ENCODE measurements at regions not wholly inside any gene's neighbourhood (a gene's known extent, or its start where the extent isn't known, plus 50 kb on each side); places are given as distances from the start of the nearest gene placed in this dataset.

DNA sequence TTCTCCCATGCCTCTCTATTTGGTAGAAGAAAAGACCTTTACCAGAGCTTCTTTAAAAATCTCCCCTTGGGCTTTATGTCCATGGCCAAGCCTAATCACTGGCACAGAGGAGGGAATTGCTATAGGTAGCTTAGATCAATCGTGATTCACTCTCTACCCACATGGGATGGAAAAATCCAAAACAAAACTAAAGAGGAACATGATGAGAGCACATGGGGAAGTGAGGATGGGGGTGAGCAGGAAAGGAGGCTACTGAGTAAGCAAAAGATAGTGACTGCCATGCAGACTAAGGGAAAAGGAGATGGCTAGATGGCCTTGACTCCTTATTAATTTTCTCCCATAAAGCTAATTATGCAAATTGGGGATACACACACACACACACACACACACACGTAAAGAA is 201.2 kb downstream of the HS3ST3A1 start:
- H3K4me1 Mint-ChIP-seq: no peaks in the 10 kb centered on the region
- WGBS (ENCODE audit: insufficient coverage): 86% methylated on average over 1 of the region's 2 CpGs
- intact Hi-C loops (cut with micrococcal nuclease): no loop called here
- TF ChIP-seq CTCF (IDR thresholded peaks at IDR 0.05): no peak
- Histone ChIP-seq H4K20me1 (ENCODE audit: control insufficient read depth, insufficient read depth, low read length, poor library complexity, severe bottlenecking) (no peaks in the 10 kb centered on the region), H3K79me2 (ENCODE audit: control insufficient read depth, insufficient read depth, low read length) (no peaks in the 10 kb centered on the region), H3K27ac (ENCODE audit: low read length in 2 of 2) (no peak overlapping the region), H3K27me3 (replicated peaks in 1 of 4; ENCODE audit: control extremely low read depth in 1 of 4, control insufficient read depth in 3 of 4, insufficient read depth in 4 of 4, low read length in 3 of 4) (no peaks in the 10 kb centered on the region), H3K9ac (ENCODE audit: low read length) (no peak overlapping the region), H3K4me3 (ENCODE audit: control extremely low read depth in 1 of 5, extremely low read depth in 1 of 5, insufficient read depth in 1 of 5, low read depth in 2 of 5, low read length in 4 of 5) (no peak overlapping the region), H2AFZ (ENCODE audit: insufficient read depth, low read depth, low read length, poor library complexity, severe bottlenecking) (no peak overlapping the region), H3K36me3 (replicated peaks in 1 of 2; ENCODE audit: control extremely low read depth in 1 of 2, control insufficient read depth in 1 of 2, extremely low read depth in 1 of 2, insufficient read depth in 2 of 2, low read length in 1 of 2) (no peaks in the 10 kb centered on the region), H3K4me1 (ENCODE audit: control insufficient read depth in 2 of 2, insufficient read depth in 2 of 2, low read length in 2 of 2) (no peaks in the 10 kb centered on the region), H3K4me2 (replicated peaks; ENCODE audit: low read depth, low read length, poor library complexity, severe bottlenecking) (no peak overlapping the region), H3K9me3 (ENCODE audit: control extremely low read depth in 1 of 3, control insufficient read depth in 2 of 3, insufficient read depth in 1 of 3, low read length in 2 of 3) (no peaks in the 10 kb centered on the region)
- ATAC-seq (ENCODE audit: low read depth) (no peak), DNase-seq (no peak)
- no peak overlapping the region for H3K27ac Mint-ChIP-seq
- no peak overlapping the region for H3K4me3 Mint-ChIP-seq
- ChIA-PET POLR2A (no interaction called here), CTCF (no interaction called here)
- no peaks in the 10 kb centered on the region for H3K27me3 Mint-ChIP-seq
- H3K9me3 Mint-ChIP-seq (ENCODE audit: insufficient read depth): peaks cover 1% of the 10 kb centered on the region

- no peak overlapping the region for H3K4me3 Mint-ChIP-seq
- H3K9me3 ChIP-seq (ENCODE audit: control extremely low read depth in 1 of 3, control insufficient read depth in 2 of 3, insufficient read depth in 1 of 3, low read length in 2 of 3): no peaks in the 10 kb centered on the region
- H4K20me1 ChIP-seq (ENCODE audit: control insufficient read depth, insufficient read depth, low read length, poor library complexity, severe bottlenecking): no peaks in the 10 kb centered on the region
- H3K4me1 ChIP-seq (ENCODE audit: control insufficient read depth in 2 of 2, insufficient read depth in 2 of 2, low read length in 2 of 2): no peaks in the 10 kb centered on the region
- H3K27ac ChIP-seq (ENCODE audit: low read length in 2 of 2): no peak overlapping the region
- no peak for ATAC-seq (ENCODE audit: low read depth)
- no peaks in the 10 kb centered on the region for H3K27me3 Mint-ChIP-seq
- H3K9me3 Mint-ChIP-seq (ENCODE audit: insufficient read depth): peaks cover 2% of the 10 kb centered on the region
- no peak overlapping the region for H3K4me3 ChIP-seq (ENCODE audit: control extremely low read depth in 1 of 5, extremely low read depth in 1 of 5, insufficient read depth in 1 of 5, low read depth in 2 of 5, low read length in 4 of 5)
- H3K9ac ChIP-seq (ENCODE audit: low read length): no peak overlapping the region
- no peaks in the 10 kb centered on the region for H3K27me3 ChIP-seq (replicated peaks in 1 of 4; ENCODE audit: control extremely low read depth in 1 of 4, control insufficient read depth in 3 of 4, insufficient read depth in 4 of 4, low read length in 3 of 4)
- H3K36me3 ChIP-seq (replicated peaks in 1 of 2; ENCODE audit: control extremely low read depth in 1 of 2, control insufficient read depth in 1 of 2, extremely low read depth in 1 of 2, insufficient read depth in 2 of 2, low read length in 1 of 2): no peaks in the 10 kb centered on the region
- TF ChIP-seq CTCF (IDR thresholded peaks at IDR 0.05) (no peak), EZH2 (IDR thresholded peaks at IDR 0.05; ENCODE audit: borderline replicate concordance, insufficient read depth, low read depth, low read length, poor library complexity, severe bottlenecking) (no peak)
- POLR2A ChIA-PET: no interaction called here
- no peaks in the 10 kb centered on the region for H3K79me2 ChIP-seq (ENCODE audit: control insufficient read depth, insufficient read depth, low read length)
- no peak overlapping the region for H3K4me2 ChIP-seq (replicated peaks; ENCODE audit: low read depth, low read length, poor library complexity, severe bottlenecking)
- WGBS (ENCODE audit: insufficient coverage): no CpG with 5 or more reads among the region's 1 CpG
- DNase-seq: no peak
- intact Hi-C loops (cut with micrococcal nuclease): no loop called here
- no peak overlapping the region for H3K27ac Mint-ChIP-seq
- H2AFZ ChIP-seq (ENCODE audit: insufficient read depth, low read depth, low read length, poor library complexity, severe bottlenecking): no peak overlapping the region
- H3K4me1 Mint-ChIP-seq: no peaks in the 10 kb centered on the region
- CTCF ChIA-PET: no interaction called here
Measured at GRCh38 chr17:13398853-13399252, 202.9 kb downstream of the HS3ST3A1 start.
